HCT116 (cell line): ENCODE measurements at regions not wholly inside any gene's neighbourhood (a gene's known extent, or its start where the extent isn't known, plus 50 kb on each side); places are given as distances from the start of the nearest gene placed in this dataset.

Experiments
- ATAC-seq: fragments of 200-7000 bp; cut with Tn5 transposase; 2 replicates; pipeline ENCODE4 v1.9.1; 2020; ENCODE audit warnings: mild to moderate bottlenecking, moderate library complexity
- BruUV-seq: library from RNA; stranded (reverse); fragments of 400-500 nt; replicated peaks from 2 replicates; lab custom pipeline; 2021; lab: Mats Ljungman, UMichigan
- CTCF ChIA-PET: fragments of 300-600 bp; sonication (Branson Sonifier 250); formaldehyde crosslinking; loops from one replicate; lab custom pipeline; 2021; ENCODE audit warnings: antibody characterized with exemption; lab: Charles Lee
- POLR2A ChIA-PET: fragments of 300-600, 350-600 bp; sonication (Branson Sonifier 250); formaldehyde crosslinking; loops from one replicate; lab custom pipeline; 2021; ENCODE audit warnings: antibody characterized with exemption; lab: Charles Lee
- RAD21 ChIA-PET, 2 experiments: fragments of 300-600 bp; sonication (Branson Sonifier 250); formaldehyde crosslinking; loops; one replicate each; lab custom pipeline; 2023; ENCODE audit warnings: low total read pairs in 2 of 2; ENCODE audit not compliant: uncharacterized antibody in 2 of 2, unreplicated experiment in 2 of 2, low non-redundant PET in 1 of 2; lab: Charles Lee
- DNase-seq: peaks from one replicate; pipeline ENCODE4 v3.0.0-alpha.2; 2010; ENCODE audit warnings: low read depth, low spot score
- H2AFZ ChIP-seq: fragments of 200-600 bp; shearing (Covaris generic), sonication (generic); 2 replicates; pipeline ENCODE4 v1.6.1; 2017; ENCODE audit warnings: low read depth, mixed run types, mixed read lengths, antibody characterized with exemption, low read length; ENCODE audit not compliant: poor library complexity, severe bottlenecking
- H3K27ac ChIP-seq: 2 replicates; pipeline ENCODE4 v1.5.1; 2012; ENCODE audit warnings: low read depth, low read length
- H3K27me3 ChIP-seq: fragments of 200-600 bp; sonication (generic); 2 replicates; pipeline ENCODE4 v1.6.1; 2016; ENCODE audit warnings: mixed run types, low read length, mixed read lengths; ENCODE audit not compliant: insufficient read depth
- H3K36me3 ChIP-seq, 2 experiments: fragments of 200-500 bp in 1 of 2; fragments of 200-600 bp in 1 of 2; sonication (Bioruptor generic) in 1 of 2; sonication (generic) in 1 of 2; 2 replicates each; pipeline versions ENCODE4 v1.5.1 to v1.6.1; 2014 to 2016; ENCODE audit warnings: low read length in 2 of 2, inconsistent platforms in 1 of 2, mixed read lengths in 1 of 2, mixed run types in 1 of 2; ENCODE audit not compliant: insufficient read depth in 2 of 2, control insufficient read depth in 1 of 2
- H3K4me1 ChIP-seq, 2 experiments: fragments of 200-600 bp in 1 of 2; sonication (generic) in 1 of 2; 2 replicates each; pipeline versions ENCODE4 v1.5.1 to v1.6.1; 2012 to 2017; ENCODE audit warnings: low read length in 2 of 2, inconsistent platforms in 1 of 2, mild to moderate bottlenecking in 1 of 2, mixed read lengths in 1 of 2, mixed run types in 1 of 2, moderate library complexity in 1 of 2; ENCODE audit not compliant: insufficient read depth in 2 of 2, control insufficient read depth in 1 of 2
- H3K4me2 ChIP-seq: fragments of 200-600 bp; sonication (generic); 2 replicates; pipeline ENCODE4 v1.6.1; 2017; ENCODE audit warnings: mixed run types, low read length, mixed read lengths
- H3K4me3 ChIP-seq, 2 experiments: fragments of 200-600 bp in 1 of 2; sonication (generic) in 1 of 2; replicated peaks in 1 of 2; 2 replicates each; pipeline ENCODE4 v1.5.1; 2011 to 2016; ENCODE audit warnings: low read length in 2 of 2, control low read depth in 1 of 2, low read depth in 1 of 2, mild to moderate bottlenecking in 1 of 2, mixed read lengths in 1 of 2, mixed run types in 1 of 2
- H3K79me2 ChIP-seq: fragments of 200-600 bp; sonication (generic); 2 replicates; pipeline ENCODE4 v1.6.1; 2017; ENCODE audit warnings: mild to moderate bottlenecking, mixed run types, low read length, moderate library complexity, mixed read lengths; ENCODE audit not compliant: insufficient read depth
- H3K9ac ChIP-seq: fragments of 200-600 bp; sonication (generic); 2 replicates; pipeline ENCODE4 v1.6.1; 2016; ENCODE audit warnings: low read length, mixed read lengths
- H3K9me2 ChIP-seq: fragments of 200-600 bp; sonication (generic), shearing (Covaris generic); 2 replicates; pipeline ENCODE4 v1.6.1; 2017; ENCODE audit warnings: mixed run types, mild to moderate bottlenecking, moderate library complexity; ENCODE audit not compliant: insufficient read depth
- H3K9me3 ChIP-seq, 2 experiments: fragments of 200-500 bp in 1 of 2; fragments of 200-600 bp in 1 of 2; sonication (Bioruptor generic) in 1 of 2; sonication (generic) in 1 of 2; 2 replicates each; pipeline ENCODE4 v1.6.1; 2014 to 2017; ENCODE audit warnings: low read length in 2 of 2, mixed read lengths in 2 of 2, inconsistent platforms in 1 of 2, low read depth in 1 of 2, mild to moderate bottlenecking in 1 of 2, mixed run types in 1 of 2, moderate library complexity in 1 of 2; ENCODE audit not compliant: control insufficient read depth in 1 of 2, insufficient read depth in 1 of 2
- H4K20me1 ChIP-seq: fragments of 200-600 bp; sonication (generic), shearing (Covaris generic); 2 replicates; pipeline ENCODE4 v1.6.1; 2017; ENCODE audit warnings: mixed run types, mild to moderate bottlenecking, moderate library complexity; ENCODE audit not compliant: insufficient read depth
- ATF3 ChIP-seq: IDR thresholded peaks from 2 replicates; pipeline ENCODE4 v1.6.1; 2012
- CBX3 ChIP-seq: IDR thresholded peaks from 2 replicates; pipeline ENCODE4 v1.6.1; 2012; ENCODE audit warnings: low read depth
- EGR1 ChIP-seq: IDR thresholded peaks from 2 replicates; pipeline ENCODE4 v1.6.1; 2012; ENCODE audit warnings: low read depth
- ELF1 ChIP-seq: IDR thresholded peaks from 2 replicates; pipeline ENCODE4 v1.6.1; 2012; ENCODE audit warnings: low read depth, borderline replicate concordance
- FOSL1 ChIP-seq: IDR thresholded peaks from 2 replicates; pipeline ENCODE4 v1.6.1; 2012; ENCODE audit warnings: low read depth
- POLR2AphosphoS5 ChIP-seq: IDR thresholded peaks from 2 replicates; pipeline ENCODE4 v1.6.1; 2011; ENCODE audit warnings: mild to moderate bottlenecking, low read depth, low read length, moderate library complexity
- SIN3A ChIP-seq: IDR thresholded peaks from 2 replicates; pipeline ENCODE4 v1.6.1; 2012; ENCODE audit warnings: low read depth
- TCF7L2 ChIP-seq: IDR thresholded peaks from 2 replicates; pipeline ENCODE4 v1.7.0; 2011; ENCODE audit warnings: borderline replicate concordance, inconsistent platforms; ENCODE audit not compliant: insufficient read depth, insufficient read length; ENCODE audit errors: extremely low read depth
- intact Hi-C: fragments of 100-400 bp; cut with micrococcal nuclease; formaldehyde crosslinking; loops from 2 replicates; pipeline ENCODE4 v1.10.0; 2022
- TF ChIP-seq, protein P1 (sequence below): IDR thresholded peaks from 2 replicates; pipeline ENCODE4 v1.6.1; 2011; ENCODE audit warnings: mild to moderate bottlenecking, low read length, moderate library complexity; ENCODE audit not compliant: insufficient replicate concordance; ENCODE audit errors: extremely low read depth

DNA sequence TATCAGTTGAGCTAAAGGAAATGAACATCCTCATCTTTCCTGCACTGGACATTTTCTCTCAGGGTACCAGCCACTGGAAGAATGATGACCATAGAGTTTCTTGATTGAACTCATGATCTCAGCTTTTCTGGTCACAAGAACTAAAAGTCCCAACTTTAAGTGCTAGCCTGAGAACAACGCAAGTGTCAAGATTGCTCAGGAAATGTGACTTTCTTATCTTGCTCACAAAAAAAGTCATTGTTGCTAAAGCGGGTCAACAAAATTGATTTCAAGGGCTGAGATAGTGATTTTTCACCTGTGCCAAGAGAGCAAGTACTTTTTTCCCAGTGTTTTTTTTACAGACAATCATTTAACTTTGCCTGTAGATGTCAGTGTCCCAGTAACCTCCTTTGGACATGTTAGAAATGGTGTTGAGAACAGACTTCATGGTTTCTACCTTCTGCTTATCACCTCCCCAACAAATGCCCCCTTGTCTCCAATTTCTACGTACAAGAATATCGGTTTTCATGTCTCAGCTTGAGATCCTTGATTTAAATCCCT is 125.9 kb downstream of the SEMA6D start:
- no peak for TF ChIP-seq ATF3
- TF ChIP-seq SIN3A = no peak
- TF ChIP-seq EGR1 = no peak
- no peak for TF ChIP-seq ELF1
- TF ChIP-seq CBX3 = no peak
- no peak for TF ChIP-seq TCF7L2
- TF ChIP-seq, protein P1, sequence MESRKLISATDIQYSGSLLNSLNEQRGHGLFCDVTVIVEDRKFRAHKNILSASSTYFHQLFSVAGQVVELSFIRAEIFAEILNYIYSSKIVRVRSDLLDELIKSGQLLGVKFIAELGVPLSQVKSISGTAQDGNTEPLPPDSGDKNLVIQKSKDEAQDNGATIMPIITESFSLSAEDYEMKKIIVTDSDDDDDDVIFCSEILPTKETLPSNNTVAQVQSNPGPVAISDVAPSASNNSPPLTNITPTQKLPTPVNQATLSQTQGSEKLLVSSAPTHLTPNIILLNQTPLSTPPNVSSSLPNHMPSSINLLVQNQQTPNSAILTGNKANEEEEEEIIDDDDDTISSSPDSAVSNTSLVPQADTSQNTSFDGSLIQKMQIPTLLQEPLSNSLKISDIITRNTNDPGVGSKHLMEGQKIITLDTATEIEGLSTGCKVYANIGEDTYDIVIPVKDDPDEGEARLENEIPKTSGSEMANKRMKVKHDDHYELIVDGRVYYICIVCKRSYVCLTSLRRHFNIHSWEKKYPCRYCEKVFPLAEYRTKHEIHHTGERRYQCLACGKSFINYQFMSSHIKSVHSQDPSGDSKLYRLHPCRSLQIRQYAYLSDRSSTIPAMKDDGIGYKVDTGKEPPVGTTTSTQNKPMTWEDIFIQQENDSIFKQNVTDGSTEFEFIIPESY = no peak
- TF ChIP-seq FOSL1 = no peak
- TF ChIP-seq POLR2AphosphoS5 = no peak
- H3K27ac ChIP-seq = no peak overlapping the region
- no peaks in the 10 kb centered on the region for H4K20me1 ChIP-seq
- POLR2A ChIA-PET = no interaction called here
- no peaks in the 10 kb centered on the region for H3K27me3 ChIP-seq
- H3K9ac ChIP-seq = no peak overlapping the region
- no TSS peak for BruUV-seq
- H3K9me2 ChIP-seq = no peaks in the 10 kb centered on the region
- no peak overlapping the region for H3K4me3 ChIP-seq
- H3K9me3 ChIP-seq = peaks cover 5 to 38% of the 10 kb centered on the region in 2 experiments; a peak in 2 of 4 replicates
- CTCF ChIA-PET = no interaction called here
- RAD21 ChIA-PET = no interaction called here
- intact Hi-C loops = no loop called here
- no peaks in the 10 kb centered on the region for H3K4me1 ChIP-seq
- H3K4me2 ChIP-seq = no peak overlapping the region
- H3K79me2 ChIP-seq = no peaks in the 10 kb centered on the region
- H3K36me3 ChIP-seq = no peaks in the 10 kb centered on the region
- no peak for DNase-seq
- ATAC-seq = no peak
- H2AFZ ChIP-seq = no peak overlapping the region
